ENCODE measurements at regions not wholly inside any gene's neighbourhood (a gene's known extent, or its start where the extent isn't known, plus 50 kb on each side); places are given as distances from the start of the nearest gene placed in this dataset.
"Not testable (repeated sequence)": the region's sequence is repeated elsewhere in the genome, so short reads cannot be mapped to it uniquely, and the experiment has no call there.

DNA sequence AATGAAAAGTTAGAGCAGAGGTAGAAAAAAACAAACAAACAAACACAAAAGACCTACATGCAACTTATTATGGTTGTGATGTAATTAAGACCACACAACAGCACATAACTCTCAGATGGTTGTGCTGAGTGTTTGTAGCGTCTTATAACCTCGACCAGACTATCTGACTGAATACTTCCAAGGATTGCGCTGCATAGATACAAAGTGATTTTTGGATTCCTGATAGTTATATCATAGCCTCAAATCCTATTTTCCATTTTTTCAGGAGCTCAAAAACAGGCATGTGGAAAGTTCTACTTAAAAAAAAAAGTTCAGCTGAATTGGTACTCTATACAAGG is 236.1 kb downstream of the SPRY1 start:
- no peak overlapping the region for H3K27ac Mint-ChIP-seq
- H3K9me3 Mint-ChIP-seq: peaks cover 18% of the 10 kb centered on the region
- peaks cover 6% of the 10 kb centered on the region for H3K36me3 Mint-ChIP-seq
- H3K4me3 Mint-ChIP-seq: no peak overlapping the region
- peaks cover 12% of the 10 kb centered on the region for H3K27me3 Mint-ChIP-seq
- no peak for ATAC-seq
- no peaks in the 10 kb centered on the region for H3K4me1 Mint-ChIP-seq

DNA sequence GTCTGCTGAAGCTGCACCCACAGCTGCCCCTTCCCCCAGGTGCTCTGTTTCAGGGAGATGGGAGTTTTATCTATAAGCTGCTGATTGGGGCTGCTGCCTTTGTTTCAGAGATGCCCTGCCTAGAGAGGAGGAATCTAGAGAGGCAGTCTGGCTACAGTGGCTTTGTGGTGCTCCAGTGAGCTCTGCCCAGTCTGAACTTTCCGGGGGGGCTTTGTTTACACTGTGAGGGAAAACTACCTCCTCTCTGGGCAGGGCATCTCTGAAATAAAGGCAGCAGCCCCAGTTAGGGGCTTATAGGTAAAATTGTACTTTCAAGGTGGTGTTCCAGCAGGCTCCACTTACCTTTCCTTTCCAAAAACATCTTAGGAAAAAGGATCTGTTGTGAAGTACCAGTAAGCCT is 242.2 kb downstream of the SPRY1 start:
- H3K9me3 Mint-ChIP-seq: peaks cover 25% of the 10 kb centered on the region
- peaks cover 11% of the 10 kb centered on the region for H3K36me3 Mint-ChIP-seq
- H3K27ac Mint-ChIP-seq: no peak overlapping the region
- no peak for ATAC-seq
- peaks cover 20% of the 10 kb centered on the region for H3K27me3 Mint-ChIP-seq
- no peaks in the 10 kb centered on the region for H3K4me1 Mint-ChIP-seq
- no peak overlapping the region for H3K4me3 Mint-ChIP-seq

DNA sequence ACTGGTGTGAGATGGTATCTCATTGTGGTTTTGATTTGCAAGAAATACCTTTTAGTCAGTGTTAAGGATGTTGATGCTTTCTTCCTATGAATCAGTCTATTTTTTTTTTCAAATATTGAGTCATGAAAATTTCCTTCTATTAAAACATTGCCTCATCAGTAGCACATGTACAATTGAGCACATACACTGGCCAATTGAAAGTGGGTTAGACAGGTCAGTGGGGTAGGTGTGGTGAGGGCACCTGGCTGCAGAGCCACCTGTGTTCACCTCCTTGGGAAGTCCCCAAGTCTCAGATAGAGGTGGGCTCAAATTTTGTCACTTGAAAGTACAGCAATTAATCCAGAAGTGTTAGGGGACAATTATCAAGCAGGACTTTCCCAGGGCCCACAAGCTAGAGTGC is 243.7 kb downstream of the SPRY1 start:
- H3K36me3 Mint-ChIP-seq: peaks cover 11% of the 10 kb centered on the region
- ATAC-seq: no peak
- H3K27ac Mint-ChIP-seq: no peak overlapping the region
- peaks cover 20% of the 10 kb centered on the region for H3K9me3 Mint-ChIP-seq
- H3K4me3 Mint-ChIP-seq: no peak overlapping the region
- H3K4me1 Mint-ChIP-seq: no peaks in the 10 kb centered on the region
- peaks cover 20% of the 10 kb centered on the region for H3K27me3 Mint-ChIP-seq

DNA sequence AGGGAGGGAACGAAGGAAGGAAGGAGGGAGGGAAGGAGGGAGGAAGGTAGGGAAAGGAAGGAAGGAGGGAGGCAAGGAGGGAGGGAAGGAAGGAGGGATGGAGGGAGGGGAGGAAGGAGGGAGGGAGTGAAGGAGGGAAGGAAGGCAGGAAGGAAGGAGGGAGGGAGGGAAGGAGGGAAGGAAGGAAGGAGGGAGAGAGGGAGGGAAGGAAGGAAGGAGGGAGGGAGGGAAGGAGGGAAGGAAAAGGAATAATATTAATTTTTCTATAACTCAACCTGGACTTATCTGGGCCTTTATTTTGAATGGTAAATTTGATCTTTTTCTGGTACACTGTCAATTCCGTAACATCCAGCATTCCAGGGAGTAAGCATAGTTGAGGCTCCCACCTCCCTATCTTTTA is 244.2 kb downstream of the SPRY1 start:
- Mint-ChIP-seq H3K9me3 (peaks cover 20% of the 10 kb centered on the region), H3K4me1 (no peaks in the 10 kb centered on the region), H3K27me3 (peaks cover 18% of the 10 kb centered on the region), H3K4me3 (no peak overlapping the region), H3K36me3 (peaks cover 11% of the 10 kb centered on the region), H3K27ac (no peak overlapping the region)
- ATAC-seq: no peak

DNA sequence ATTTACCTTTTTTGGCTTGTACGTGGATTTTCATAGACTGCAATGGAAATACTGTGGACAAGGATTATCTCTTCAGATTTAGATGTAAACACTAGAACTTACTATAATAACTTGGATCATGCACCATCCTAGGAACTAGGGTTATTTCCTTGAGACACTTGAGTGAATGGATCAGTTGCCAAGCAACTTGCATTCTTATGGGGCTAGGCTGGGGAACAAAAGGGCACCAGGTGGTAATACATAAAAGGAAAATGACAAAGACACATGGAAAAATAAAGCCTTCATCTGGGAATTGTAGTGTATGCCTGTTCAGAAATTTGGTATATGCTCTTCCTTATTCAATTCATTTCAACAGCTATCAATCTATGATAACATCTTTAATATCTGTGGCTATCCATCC is 247.1 kb downstream of the SPRY1 start:
- ATAC-seq: no peak
- H3K9me3 Mint-ChIP-seq: peaks cover 3% of the 10 kb centered on the region

DNA sequence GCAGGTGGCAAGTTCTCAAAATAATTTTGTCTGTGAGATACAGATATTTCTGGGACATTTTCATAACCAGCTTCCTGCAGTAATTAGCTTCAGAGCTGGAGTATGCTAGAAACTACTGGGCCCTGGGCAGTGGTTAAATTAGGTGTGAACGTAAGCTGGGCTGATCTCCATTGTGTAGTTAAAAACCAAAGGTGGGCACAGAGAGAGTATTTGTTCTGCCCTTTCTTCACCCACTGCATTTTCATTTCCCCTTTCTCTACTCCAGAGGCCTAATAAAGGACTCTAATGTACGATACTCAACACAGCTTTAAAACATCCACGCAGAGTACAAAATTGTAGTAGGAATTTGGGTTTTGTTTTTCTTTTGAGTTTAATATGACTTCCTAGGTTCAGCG is 252.7 kb downstream of the SPRY1 start:
- H3K9me3 Mint-ChIP-seq: no peaks in the 10 kb centered on the region
- no peak overlapping the region for H3K4me3 Mint-ChIP-seq
- H3K27ac Mint-ChIP-seq: no peak overlapping the region
- peaks cover 16% of the 10 kb centered on the region for H3K4me1 Mint-ChIP-seq
- H3K36me3 Mint-ChIP-seq: no peaks in the 10 kb centered on the region
- peak; percentile 96 for ATAC-seq
- H3K27me3 Mint-ChIP-seq: no peaks in the 10 kb centered on the region

More for the DNA sequence above, 247.1 kb downstream of the SPRY1 start:
- Mint-ChIP-seq H3K36me3 (no peaks in the 10 kb centered on the region), H3K4me3 (no peak overlapping the region), H3K4me1 (peaks cover 4% of the 10 kb centered on the region), H3K27ac (no peak overlapping the region), H3K27me3 (no peaks in the 10 kb centered on the region)

DNA sequence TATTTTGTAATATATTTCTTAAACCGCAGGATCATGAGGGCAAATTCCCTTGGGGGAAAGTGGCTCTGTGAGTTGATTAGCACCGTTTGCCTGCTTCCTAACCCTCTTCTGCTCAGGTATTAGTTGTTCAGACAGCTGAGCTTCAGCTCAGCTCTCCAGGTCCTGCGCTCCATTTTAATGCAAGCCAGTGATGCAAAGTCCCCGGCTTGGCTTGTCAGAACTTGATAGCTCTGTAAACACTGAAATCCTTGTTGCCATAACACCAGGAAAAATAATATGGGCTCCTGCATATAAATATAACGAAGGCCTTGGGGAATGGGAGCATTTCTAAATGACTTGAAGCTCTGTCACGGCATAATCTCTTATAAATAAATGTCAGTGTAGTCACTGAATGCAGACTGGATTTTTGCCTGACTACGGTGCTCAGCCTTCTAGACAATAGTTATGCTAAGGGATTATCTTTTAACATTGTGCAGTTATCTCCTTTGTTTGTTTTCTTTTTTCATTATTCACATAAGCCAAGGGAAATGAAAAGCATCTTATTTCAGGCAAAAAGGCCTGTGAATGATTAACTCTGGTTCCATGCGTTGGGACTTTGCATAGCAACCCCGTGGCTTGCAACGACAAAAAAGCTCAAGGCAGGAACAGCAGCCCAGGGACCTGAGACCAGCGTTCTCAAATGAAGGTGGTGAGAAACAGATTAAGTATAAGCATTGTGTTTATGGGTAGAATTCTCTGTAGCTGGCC is 253.2 kb downstream of the SPRY1 start:
- H3K4me1 Mint-ChIP-seq: peaks cover 16% of the 10 kb centered on the region
- H3K9me3 Mint-ChIP-seq: no peaks in the 10 kb centered on the region
- peak; percentile 58 for ATAC-seq
- no peak overlapping the region for H3K27ac Mint-ChIP-seq
- no peaks in the 10 kb centered on the region for H3K36me3 Mint-ChIP-seq
- no peak overlapping the region for H3K4me3 Mint-ChIP-seq
- no peaks in the 10 kb centered on the region for H3K27me3 Mint-ChIP-seq

DNA sequence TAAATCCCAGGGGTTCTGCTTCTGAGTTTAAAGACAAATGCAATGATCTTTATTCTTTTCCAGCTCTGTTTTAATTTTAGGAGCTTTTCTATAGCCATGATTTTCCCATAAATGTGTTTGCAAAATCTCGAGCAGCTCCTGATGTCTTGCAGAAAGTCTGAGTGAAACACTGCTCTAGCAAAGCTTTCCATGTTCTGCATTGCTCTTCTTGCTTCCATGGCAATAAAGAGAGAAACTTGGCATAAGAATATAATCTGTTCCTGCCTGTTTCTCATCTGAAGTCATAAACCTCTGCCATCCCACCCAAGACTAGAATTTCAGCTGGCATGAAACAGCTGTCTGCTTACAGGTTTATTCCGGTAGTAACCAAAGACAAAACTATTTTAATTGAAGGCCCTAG is 254.5 kb downstream of the SPRY1 start:
- Mint-ChIP-seq H3K27me3 (no peaks in the 10 kb centered on the region), H3K27ac (no peak overlapping the region), H3K9me3 (no peaks in the 10 kb centered on the region), H3K36me3 (no peaks in the 10 kb centered on the region), H3K4me3 (no peak overlapping the region), H3K4me1 (peaks cover 16% of the 10 kb centered on the region)
- no peak for ATAC-seq

DNA sequence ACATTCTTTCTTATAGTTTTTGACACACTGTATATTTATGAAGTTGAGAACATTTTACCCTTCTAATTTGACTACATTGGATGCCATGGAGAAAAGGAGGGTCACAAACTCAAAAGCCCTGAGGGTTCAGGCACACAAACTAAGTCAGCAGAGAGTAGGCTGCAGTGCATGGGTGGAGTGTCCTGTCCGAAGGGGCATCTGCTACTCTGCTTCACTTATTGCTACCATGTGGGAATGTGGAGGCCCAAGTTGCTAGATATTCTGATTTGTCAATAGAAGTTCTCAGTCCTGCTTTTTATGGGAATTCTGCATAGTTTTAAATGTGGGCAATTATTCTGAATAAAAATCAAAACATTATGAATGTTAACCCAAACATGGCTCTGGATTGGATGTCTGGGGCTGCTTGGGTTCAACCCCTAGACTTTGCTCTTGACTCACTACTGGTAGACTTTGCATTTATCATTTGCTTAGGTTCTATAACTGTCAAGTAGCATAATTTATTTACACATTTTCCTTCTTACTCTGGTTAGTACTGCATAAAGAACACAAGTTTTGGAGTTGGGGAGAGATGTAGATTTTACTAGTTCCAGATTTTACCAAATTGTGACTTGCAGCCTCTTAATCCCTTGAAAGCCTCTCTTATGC is 255.1 kb downstream of the SPRY1 start:
- H3K4me1 Mint-ChIP-seq: peaks cover 16% of the 10 kb centered on the region
- H3K27ac Mint-ChIP-seq: no peak overlapping the region
- no peak overlapping the region for H3K4me3 Mint-ChIP-seq
- no peaks in the 10 kb centered on the region for H3K36me3 Mint-ChIP-seq
- ATAC-seq: no peak
- no peaks in the 10 kb centered on the region for H3K27me3 Mint-ChIP-seq
- H3K9me3 Mint-ChIP-seq: no peaks in the 10 kb centered on the region

DNA sequence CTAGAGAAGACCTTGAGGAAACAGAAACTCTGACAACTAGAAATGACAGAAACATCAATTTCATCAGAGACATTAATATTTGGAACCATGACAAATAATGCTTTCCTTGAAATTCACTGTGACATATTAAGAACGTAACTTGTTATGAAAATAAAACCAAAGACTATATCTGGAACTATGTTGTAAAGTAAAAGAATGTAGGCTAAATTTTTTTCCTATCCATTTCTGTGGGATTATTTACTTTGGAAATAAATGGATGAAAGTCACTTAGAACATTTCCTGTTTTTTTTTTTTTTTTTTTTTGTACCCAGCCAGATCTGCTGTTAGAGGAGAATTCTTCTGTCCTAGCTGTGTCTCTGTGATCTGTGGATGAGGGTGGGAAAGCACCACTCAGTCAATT is 255.9 kb downstream of the SPRY1 start:
- no peak overlapping the region for H3K4me3 Mint-ChIP-seq
- H3K4me1 Mint-ChIP-seq: peaks cover 16% of the 10 kb centered on the region
- H3K9me3 Mint-ChIP-seq: peaks cover 5% of the 10 kb centered on the region
- ATAC-seq: no peak
- H3K27ac Mint-ChIP-seq: no peak overlapping the region
- no peaks in the 10 kb centered on the region for H3K27me3 Mint-ChIP-seq
- H3K36me3 Mint-ChIP-seq: no peaks in the 10 kb centered on the region

DNA sequence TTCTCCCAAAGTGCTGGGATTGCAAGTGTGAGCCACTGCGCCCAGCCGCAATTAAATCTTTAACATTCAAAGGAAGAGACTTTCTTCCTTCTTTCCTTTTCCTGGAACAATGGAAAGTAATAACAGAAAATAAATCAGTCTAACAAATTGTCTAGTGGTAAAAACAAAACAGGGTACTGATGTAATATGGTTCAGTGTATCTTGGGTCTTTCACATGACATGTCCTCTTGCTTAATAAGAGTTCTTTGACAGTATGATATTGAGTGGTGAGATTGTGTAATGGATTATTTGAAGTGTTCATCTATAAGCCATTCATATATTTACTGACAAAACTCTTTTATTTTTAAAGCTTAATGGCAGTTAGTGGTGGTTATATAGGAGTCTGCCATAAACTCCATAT is 256.6 kb downstream of the SPRY1 start:
- peaks cover 5% of the 10 kb centered on the region for H3K9me3 Mint-ChIP-seq
- no peak overlapping the region for H3K27ac Mint-ChIP-seq
- H3K36me3 Mint-ChIP-seq: no peaks in the 10 kb centered on the region
- peaks cover 20% of the 10 kb centered on the region for H3K4me1 Mint-ChIP-seq
- no peaks in the 10 kb centered on the region for H3K27me3 Mint-ChIP-seq
- no peak for ATAC-seq
- no peak overlapping the region for H3K4me3 Mint-ChIP-seq

DNA sequence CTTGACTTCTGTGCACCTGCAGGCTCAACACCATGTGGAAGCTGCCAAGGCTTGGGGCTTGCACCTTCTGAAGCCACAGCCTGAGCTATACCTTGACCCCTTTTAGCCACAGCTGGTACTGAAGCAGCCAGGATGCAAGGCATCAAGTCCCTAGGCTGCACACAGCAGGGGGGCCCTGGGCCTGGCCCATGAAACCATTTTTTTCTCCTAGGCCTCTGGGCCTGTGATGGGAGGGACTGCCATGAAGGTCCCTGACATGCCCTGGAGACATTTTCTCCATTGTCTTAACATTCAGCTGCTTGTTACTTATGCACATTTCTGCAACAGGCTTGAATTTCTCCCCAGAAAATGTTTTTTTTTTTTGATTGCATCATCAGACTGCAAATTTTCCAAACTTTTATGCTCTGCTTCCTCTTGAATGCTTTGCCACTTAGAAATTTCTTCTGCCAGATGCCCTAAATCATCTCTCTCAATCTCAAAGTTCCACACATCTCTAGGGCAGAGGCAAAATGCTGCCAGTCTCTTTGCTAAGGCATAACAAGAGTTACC is 260.2 kb downstream of the SPRY1 start:
- not testable (repeated sequence) for H3K36me3 Mint-ChIP-seq, H3K27ac Mint-ChIP-seq, ATAC-seq, H3K4me1 Mint-ChIP-seq, H3K9me3 Mint-ChIP-seq, H3K4me3 Mint-ChIP-seq
- H3K27me3 Mint-ChIP-seq: peaks cover 10% of the 10 kb centered on the region

DNA sequence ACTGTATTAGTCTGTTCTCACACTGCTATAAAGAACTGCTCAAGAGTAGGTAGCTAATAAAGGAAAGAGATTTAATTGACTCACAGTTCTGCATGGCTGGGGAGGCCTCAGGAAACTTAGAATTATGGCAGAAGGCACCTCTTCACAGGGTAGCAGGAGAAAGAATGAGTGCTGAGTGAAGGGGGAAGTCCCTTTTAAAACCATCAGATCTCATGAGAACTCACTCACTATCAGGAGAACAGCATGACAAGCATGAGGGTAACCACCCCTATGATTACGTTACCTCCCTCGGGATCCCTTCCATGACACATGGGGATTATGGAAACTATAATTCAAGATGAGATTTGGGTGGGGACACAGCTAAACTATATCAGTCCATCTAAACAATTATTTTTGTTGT is 261.0 kb downstream of the SPRY1 start:
- H3K27me3 Mint-ChIP-seq: peaks cover 10% of the 10 kb centered on the region
- H3K9me3 Mint-ChIP-seq, H3K4me3 Mint-ChIP-seq, H3K4me1 Mint-ChIP-seq, H3K36me3 Mint-ChIP-seq, H3K27ac Mint-ChIP-seq: not testable (repeated sequence)
- ATAC-seq: peak; percentile 55

DNA sequence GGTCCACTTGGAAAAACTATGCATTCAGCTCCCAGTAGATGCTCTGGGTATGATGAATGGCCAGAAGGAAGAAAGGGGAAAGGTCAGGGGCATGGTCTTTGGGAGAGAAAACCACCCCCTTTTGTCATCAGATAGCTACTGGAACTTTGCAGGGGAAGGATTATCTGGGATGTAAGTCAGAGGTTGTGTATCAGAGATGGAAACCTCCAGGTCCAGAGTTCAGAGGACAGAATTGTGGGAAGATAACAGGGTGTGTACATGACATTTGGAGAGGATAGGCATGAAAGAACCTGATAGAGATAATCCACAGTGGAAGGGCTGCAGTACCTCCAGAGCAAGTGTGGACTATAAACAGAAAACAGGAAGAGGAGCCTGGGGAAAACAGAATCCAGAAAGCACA is 262.7 kb downstream of the SPRY1 start:
- no peak overlapping the region for H3K4me3 Mint-ChIP-seq
- peaks cover 4% of the 10 kb centered on the region for H3K4me1 Mint-ChIP-seq
- H3K36me3 Mint-ChIP-seq: no peaks in the 10 kb centered on the region
- ATAC-seq: no peak
- H3K27ac Mint-ChIP-seq: no peak overlapping the region
- H3K27me3 Mint-ChIP-seq: peaks cover 10% of the 10 kb centered on the region
- H3K9me3 Mint-ChIP-seq: peaks cover 5% of the 10 kb centered on the region

DNA sequence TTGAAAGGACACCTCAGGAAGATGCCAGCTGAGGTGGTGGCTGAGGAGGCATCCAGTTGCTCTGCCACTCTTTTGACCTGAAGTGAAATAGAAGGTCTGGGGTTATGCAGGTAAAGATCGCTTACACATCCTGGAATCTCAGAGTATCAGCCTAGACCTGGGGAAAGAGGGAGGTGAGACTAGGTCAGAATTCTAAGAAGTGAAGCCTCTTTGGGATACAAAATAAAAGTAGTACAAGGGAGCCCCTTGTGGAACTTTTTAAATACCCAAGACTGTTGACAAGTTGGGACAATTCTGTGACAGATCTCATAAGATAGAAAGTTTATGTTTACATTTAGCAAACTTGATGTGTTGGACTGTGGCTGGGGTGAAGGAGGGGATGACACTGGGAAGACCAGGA is 263.1 kb downstream of the SPRY1 start:
- Mint-ChIP-seq H3K4me1 (peaks cover 4% of the 10 kb centered on the region), H3K27me3 (peaks cover 10% of the 10 kb centered on the region), H3K36me3 (no peaks in the 10 kb centered on the region), H3K27ac (no peak overlapping the region), H3K4me3 (no peak overlapping the region), H3K9me3 (peaks cover 5% of the 10 kb centered on the region)
- no peak for ATAC-seq

DNA sequence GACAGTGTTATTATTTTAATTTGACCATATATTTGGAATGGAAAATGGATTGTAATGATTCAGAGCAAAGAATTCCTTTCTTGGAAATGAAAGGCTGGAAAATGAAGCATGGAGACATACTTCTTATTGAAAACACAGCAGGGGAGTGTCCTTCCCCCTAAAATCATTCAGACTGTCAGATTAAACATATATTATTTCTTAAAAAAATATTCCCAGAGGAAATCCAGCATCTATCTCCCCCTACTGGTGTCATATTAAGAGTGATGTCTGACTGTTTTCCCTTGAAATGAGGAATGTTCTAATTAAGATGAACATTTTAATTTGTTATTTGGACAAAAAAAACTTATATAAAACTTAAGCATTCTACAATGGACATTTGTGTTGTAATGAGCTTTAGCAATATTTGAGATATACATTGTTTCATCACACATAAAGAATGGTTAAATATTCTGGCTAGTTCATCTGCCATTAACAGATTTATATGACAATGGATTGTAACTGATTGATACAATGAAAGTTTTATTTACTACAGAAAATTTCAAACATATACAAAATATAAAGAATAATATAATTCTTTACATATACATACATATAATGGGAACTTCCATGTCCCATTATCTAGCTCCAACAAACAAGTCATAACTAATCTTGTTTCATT is 264.6 kb downstream of the SPRY1 start:
- H3K27me3 Mint-ChIP-seq: peaks cover 12% of the 10 kb centered on the region
- H3K27ac Mint-ChIP-seq: no peak overlapping the region
- no peak overlapping the region for H3K4me3 Mint-ChIP-seq
- H3K4me1 Mint-ChIP-seq: peaks cover 4% of the 10 kb centered on the region
- H3K36me3 Mint-ChIP-seq: no peaks in the 10 kb centered on the region
- ATAC-seq: no peak
- H3K9me3 Mint-ChIP-seq: peaks cover 5% of the 10 kb centered on the region

All from stimulated activated memory B cell treated with anti-CD40 and anti-IgM and Interleukin-4, amounts not matched to agents 10 μg/mL and 1 μg/mL and 100 μg/mL, for 72 hours (primary cell).